Ishikawa (cell line): ENCODE measurements at regions not wholly inside any gene's neighbourhood (a gene's known extent, or its start where the extent isn't known, plus 50 kb on each side); places are given as distances from the start of the nearest gene placed in this dataset.

ENCODE experiments used
- CEBPB ChIP-seq: IDR thresholded peaks from 2 replicates; pipeline ENCODE4 v1.6.1; 2012
- CREB1 ChIP-seq: IDR thresholded peaks from 2 replicates; pipeline ENCODE4 v1.6.1; 2012; ENCODE audit warnings: low read depth
- EGR1 ChIP-seq: IDR thresholded peaks from 2 replicates; pipeline ENCODE4 v1.6.1; 2012
- EP300 ChIP-seq: IDR thresholded peaks from 2 replicates; pipeline ENCODE4 v1.6.1; 2012; ENCODE audit warnings: borderline replicate concordance
- FOXM1 ChIP-seq: IDR thresholded peaks from 2 replicates; pipeline ENCODE4 v1.6.1; 2012; ENCODE audit warnings: low read depth, borderline replicate concordance
- NFIC ChIP-seq: IDR thresholded peaks from 2 replicates; pipeline ENCODE4 v1.6.1; 2012
- RAD21 ChIP-seq: IDR thresholded peaks from 2 replicates; pipeline ENCODE4 v1.6.1; 2012; ENCODE audit warnings: low read depth
- TAF1 ChIP-seq: IDR thresholded peaks from 2 replicates; pipeline ENCODE4 v1.6.1; 2012; ENCODE audit warnings: low read depth, mild to moderate bottlenecking
- TCF12 ChIP-seq: IDR thresholded peaks from 2 replicates; pipeline ENCODE4 v1.6.1; 2012; ENCODE audit warnings: low read depth
- TEAD4 ChIP-seq: IDR thresholded peaks from 2 replicates; pipeline ENCODE4 v1.6.1; 2012
- YY1 ChIP-seq: IDR thresholded peaks from 2 replicates; pipeline ENCODE4 v1.6.1; 2012; ENCODE audit warnings: low read depth
- ZBTB7A ChIP-seq: IDR thresholded peaks from 2 replicates; pipeline ENCODE4 v1.6.1; 2012; ENCODE audit warnings: low read depth
- TF ChIP-seq, protein P1 (sequence below): IDR thresholded peaks from 2 replicates; pipeline ENCODE4 v1.6.1; 2012
- TF ChIP-seq, protein P2 (sequence below): IDR thresholded peaks from 2 replicates; pipeline ENCODE4 v1.6.1; 2012
- TF ChIP-seq, protein P3 (sequence below): IDR thresholded peaks from 2 replicates; pipeline ENCODE4 v1.6.1; 2012; ENCODE audit warnings: low read depth, mild to moderate bottlenecking

DNA sequence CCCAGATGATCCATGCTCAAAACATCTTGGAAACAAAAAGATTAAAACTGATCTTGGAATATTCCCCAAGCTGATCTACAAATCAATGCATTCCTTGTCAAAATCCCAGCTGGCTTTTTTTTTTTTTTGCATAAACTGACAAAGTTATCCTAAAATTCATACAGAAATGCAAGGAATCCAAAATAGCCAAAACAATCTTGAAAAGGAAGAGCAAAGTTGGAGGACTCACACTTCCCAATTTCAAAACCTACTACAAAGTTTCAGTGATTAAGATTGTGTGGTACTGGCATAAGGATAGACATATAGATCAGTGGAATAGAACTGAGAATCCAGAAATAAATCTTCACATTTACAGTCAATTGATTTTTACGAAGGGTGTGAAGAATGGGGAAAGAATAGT lies 306.8 kb upstream of the MGAT5 start:
- TF ChIP-seq TAF1, result no peak
- TF ChIP-seq, protein P1, sequence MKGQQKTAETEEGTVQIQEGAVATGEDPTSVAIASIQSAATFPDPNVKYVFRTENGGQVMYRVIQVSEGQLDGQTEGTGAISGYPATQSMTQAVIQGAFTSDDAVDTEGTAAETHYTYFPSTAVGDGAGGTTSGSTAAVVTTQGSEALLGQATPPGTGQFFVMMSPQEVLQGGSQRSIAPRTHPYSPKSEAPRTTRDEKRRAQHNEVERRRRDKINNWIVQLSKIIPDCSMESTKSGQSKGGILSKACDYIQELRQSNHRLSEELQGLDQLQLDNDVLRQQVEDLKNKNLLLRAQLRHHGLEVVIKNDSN, result no peak
- TF ChIP-seq ZBTB7A, result no peak
- TF ChIP-seq CEBPB, result no peak
- no peak for TF ChIP-seq FOXM1
- no peak for TF ChIP-seq CREB1
- TF ChIP-seq RAD21, result no peak
- TF ChIP-seq, protein P2, sequence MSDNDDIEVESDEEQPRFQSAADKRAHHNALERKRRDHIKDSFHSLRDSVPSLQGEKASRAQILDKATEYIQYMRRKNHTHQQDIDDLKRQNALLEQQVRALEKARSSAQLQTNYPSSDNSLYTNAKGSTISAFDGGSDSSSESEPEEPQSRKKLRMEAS, result no peak
- TF ChIP-seq, protein P3, sequence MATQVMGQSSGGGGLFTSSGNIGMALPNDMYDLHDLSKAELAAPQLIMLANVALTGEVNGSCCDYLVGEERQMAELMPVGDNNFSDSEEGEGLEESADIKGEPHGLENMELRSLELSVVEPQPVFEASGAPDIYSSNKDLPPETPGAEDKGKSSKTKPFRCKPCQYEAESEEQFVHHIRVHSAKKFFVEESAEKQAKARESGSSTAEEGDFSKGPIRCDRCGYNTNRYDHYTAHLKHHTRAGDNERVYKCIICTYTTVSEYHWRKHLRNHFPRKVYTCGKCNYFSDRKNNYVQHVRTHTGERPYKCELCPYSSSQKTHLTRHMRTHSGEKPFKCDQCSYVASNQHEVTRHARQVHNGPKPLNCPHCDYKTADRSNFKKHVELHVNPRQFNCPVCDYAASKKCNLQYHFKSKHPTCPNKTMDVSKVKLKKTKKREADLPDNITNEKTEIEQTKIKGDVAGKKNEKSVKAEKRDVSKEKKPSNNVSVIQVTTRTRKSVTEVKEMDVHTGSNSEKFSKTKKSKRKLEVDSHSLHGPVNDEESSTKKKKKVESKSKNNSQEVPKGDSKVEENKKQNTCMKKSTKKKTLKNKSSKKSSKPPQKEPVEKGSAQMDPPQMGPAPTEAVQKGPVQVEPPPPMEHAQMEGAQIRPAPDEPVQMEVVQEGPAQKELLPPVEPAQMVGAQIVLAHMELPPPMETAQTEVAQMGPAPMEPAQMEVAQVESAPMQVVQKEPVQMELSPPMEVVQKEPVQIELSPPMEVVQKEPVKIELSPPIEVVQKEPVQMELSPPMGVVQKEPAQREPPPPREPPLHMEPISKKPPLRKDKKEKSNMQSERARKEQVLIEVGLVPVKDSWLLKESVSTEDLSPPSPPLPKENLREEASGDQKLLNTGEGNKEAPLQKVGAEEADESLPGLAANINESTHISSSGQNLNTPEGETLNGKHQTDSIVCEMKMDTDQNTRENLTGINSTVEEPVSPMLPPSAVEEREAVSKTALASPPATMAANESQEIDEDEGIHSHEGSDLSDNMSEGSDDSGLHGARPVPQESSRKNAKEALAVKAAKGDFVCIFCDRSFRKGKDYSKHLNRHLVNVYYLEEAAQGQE, result no peak
- no peak for TF ChIP-seq TCF12
- TF ChIP-seq EGR1, result no peak
- no peak for TF ChIP-seq TEAD4
- TF ChIP-seq NFIC, result no peak
- TF ChIP-seq EP300, result no peak

DNA sequence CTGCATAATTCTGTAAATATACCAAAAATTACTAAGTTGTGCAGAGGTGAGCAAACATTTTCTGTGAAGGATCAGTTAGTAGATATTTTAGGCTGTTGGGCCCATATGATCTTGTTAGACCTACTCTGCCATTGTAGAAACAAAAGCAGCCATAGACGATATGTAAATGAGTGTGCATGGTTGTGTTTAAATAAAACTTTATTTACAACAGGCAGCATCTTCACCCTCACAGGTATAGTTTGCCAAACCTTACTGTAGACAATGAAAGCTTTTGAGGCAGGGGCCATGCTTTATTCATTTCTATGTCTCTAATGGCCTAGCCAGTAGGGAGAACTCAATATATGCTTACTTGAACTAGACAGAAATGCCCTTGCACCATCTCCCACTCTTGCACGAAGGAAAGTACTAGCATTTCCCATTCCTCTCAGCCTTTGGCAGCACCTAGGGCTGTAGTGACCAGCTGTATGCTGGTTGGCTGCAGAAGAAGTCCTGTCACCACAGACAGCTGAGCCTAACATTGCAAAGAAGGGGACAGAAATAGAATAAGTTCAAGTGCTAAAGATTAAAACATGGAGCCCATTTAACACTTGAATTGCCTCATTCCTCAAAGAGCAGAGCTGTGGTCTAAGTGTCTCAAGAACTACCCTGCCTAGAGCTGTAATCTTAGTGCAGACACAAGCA lies 305.1 kb upstream of the MGAT5 start:
- TF ChIP-seq, protein P1, result no peak
- TF ChIP-seq, protein P2, result no peak
- no peak for TF ChIP-seq ZBTB7A
- TF ChIP-seq NFIC, result no peak
- no peak for TF ChIP-seq EP300
- TF ChIP-seq CREB1, result no peak
- no peak for TF ChIP-seq TAF1
- TF ChIP-seq EGR1, result no peak
- TF ChIP-seq YY1, result no peak
- TF ChIP-seq TEAD4, result no peak

DNA sequence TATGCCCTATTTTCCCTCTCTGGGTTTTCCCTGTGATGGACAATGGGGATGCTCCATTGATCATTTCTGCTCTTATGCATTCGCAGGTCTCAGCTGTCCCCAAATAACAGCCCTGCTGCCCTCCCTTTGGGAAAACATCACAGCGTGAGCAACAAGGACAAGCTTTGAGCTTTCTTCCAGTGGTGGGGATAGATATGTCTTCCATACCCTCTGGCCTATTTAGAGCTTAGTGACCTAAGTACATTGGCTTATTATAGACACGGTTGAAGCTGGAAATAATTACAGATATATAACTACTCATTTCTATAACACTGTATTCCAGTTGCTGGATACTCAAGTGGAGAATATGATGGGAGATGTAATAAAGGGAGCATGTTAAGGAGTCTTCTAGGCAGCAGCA lies 304.3 kb upstream of the MGAT5 start:
- TF ChIP-seq NFIC (no peak), TCF12 (no peak), FOXM1 (no peak), TEAD4 (no peak), RAD21 (no peak), YY1 (no peak), CREB1 (no peak), EGR1 (no peak), TAF1 (no peak), ZBTB7A (no peak), CEBPB (no peak), EP300 (no peak)
- TF ChIP-seq, protein P3, result no peak
- TF ChIP-seq, protein P2, result no peak
- TF ChIP-seq, protein P1, result no peak

DNA sequence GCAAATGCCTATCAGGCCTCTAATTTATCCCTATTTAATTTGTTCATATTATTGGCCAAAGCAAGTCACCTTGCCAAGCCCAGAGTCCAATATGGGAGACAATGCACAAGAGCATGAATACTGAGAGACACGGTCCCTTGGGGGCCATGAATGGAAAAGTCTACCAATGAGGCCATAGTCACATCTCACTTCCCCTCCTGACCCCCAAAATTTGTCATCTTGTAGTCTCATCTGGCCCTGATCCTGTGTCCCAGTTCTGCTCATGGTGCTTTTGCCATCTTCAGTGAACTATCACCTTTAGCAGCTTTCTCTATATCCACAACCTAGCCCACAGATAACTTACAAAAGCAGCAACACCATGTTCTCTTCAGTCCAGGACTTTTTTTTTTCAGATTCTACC lies 302.7 kb upstream of the MGAT5 start:
- TF ChIP-seq EGR1 (no peak), CEBPB (no peak), TAF1 (no peak), CREB1 (no peak), EP300 (no peak), FOXM1 (no peak)
- TF ChIP-seq, protein P1, result no peak
- TF ChIP-seq, protein P3, result no peak
- TF ChIP-seq, protein P2, result no peak
